Stimulated activated naive CD8-positive, alpha-beta T cell treated with anti-CD3 and anti-CD28 coated beads, Interleukin-15, Interleukin-2, amounts not matched to agents 100 U/mL and 50 U/mL, for 24 hours (primary cell): ENCODE measurements at regions not wholly inside any gene's neighbourhood (a gene's known extent, or its start where the extent isn't known, plus 50 kb on each side); places are given as distances from the start of the nearest gene placed in this dataset.

Experiments
- ATAC-seq: fragments of 150-1000 bp; cut with Tn5 transposase; one replicate; pipeline ENCODE4 v1.10.0; 2021
- DNase-seq: peaks from one replicate; pipeline ENCODE4 v3.0.0; 2021

DNA sequence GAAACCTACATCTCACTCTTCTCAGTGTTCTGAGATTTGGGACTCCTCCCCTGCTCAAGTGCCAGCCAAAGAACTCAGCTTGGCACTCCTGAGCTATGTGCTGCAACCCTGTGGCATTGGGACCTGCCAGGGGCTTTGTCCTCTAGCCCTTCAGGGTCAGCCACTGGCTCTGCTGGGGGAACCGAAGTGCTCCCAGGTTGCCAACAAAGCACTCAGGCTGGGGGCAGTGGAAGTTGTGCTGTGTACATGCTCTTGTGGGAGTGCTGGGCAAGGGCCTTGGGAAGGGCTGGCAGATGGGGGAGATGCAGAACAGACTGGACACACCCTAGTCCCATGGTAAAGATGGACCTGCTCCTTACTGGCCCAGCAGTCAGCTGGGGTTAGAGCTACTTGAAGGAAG, 498.6 kb downstream of the CAAP1 start:
- ATAC-seq, result no peak

DNA sequence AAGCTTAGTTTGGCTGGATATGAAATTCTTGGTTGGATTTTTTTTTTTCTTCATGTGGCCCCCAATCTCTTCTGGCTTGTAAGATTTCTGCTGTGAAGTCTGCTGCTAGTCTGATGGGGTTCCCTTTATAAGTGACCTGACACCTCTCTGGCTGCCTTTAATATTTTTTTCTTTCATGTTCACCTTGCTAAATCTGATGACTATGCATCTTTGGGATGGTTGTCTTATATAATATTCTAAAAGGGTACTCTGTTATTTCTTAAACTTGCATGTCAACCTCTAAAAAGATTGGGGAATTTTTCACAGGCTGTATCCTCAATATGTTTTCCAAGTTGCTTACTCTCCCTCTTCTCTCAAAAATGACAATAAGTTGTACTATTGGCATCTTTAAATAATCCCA, 500.0 kb downstream of the CAAP1 start:
- DNase-seq, result no peak
- ATAC-seq, result no peak

More for the DNA sequence above, 498.6 kb downstream of the CAAP1 start:
- DNase-seq, result no peak

DNA sequence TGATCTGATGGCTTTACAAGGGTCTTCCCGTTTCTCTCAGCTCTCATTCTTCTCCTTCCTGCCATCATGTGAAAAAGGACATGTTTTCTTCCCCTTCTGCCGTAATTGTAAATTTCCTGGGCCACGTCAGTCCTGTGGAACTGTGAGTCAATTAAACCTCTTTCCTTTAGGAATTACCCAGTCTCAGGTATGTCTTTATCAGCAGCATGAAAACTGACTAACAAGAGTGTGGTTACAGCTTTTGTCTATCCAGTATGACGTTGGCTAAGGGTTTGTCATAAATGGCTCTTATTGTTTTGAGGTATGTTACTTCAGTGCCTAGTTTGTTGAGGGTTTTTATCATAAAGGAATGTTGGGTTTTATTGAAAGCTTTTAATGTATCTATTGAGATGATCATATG, 501.6 kb downstream of the CAAP1 start:
- ATAC-seq (no peak), DNase-seq (no peak)

DNA sequence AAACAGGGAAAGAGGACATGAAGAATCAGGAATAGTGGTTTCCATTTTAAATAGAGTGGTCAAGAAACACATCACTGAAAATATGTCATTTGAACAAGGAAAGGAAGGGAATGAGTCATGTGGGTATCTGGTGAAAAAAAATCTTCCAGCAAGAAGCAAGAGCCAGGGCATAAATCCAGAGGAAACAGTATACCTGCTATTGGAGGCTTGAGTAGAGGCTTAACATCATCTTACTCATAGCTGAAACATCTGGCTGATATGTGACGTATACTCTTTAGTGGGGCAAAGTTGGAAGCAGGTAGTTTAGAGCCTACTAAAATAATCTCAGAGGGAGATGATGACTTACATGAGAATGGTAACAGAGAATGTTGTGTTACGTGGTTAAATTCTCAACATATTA, 517.2 kb downstream of the CAAP1 start:
- no peak for DNase-seq
- ATAC-seq, result no peak

DNA sequence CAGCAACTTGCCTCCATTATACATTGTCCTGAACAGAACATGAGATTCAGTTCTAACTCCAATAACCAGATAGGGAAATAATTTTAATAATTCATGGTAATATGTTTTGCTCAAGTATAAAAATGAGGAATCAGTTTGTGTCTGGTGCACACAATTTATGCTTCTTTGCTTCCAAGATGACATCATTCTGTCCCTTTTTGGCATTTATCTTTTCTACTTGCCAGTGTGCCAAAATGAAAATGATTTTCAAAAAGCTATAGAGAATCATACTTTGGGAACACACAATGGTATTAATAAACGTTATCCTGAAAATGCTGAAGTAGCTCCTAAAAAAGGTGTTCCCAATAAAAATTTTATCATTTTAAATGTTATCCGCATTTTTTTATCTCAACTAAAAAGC, 519.0 kb downstream of the CAAP1 start:
- DNase-seq, result no peak
- ATAC-seq, result no peak

DNA sequence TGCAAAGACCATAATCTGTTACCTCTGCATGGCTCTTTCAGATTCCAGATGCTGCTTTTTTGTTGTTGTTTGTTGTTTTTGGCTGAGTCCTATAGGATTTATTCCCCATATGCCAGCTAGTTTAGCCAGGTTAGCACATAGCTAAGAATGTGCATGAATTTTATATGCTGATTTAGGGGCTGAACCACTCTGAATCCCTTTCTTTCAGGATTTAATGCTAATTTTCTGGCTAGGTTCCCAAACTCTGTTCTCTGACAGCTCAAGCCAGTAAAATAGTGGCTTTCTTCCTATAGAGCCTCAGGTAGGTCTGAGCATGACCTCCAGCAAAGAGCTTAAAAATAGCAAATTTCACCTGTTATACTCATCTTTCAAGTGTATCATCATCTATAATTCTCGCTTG, 521.4 kb downstream of the CAAP1 start:
- ATAC-seq (no peak), DNase-seq (no peak)

DNA sequence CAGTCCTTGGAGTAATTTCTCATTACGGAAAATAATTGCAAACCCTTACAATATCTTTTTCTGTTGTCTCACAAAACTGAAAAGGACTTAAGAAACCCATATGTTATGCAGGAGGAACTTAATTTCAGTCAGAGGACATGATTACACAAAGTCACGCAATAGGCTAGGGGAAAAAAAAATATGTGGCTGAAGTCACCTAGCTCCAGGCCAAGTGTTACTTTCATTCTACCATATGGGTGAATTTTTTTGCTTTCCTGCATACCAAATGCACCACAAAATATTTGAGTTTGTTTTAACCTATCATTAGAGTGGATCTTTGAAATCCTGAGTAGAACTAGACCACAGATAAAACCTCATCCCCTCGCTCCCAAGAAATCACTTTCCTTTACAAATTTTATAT, 523.5 kb downstream of the CAAP1 start:
- DNase-seq (no peak), ATAC-seq (no peak)

DNA sequence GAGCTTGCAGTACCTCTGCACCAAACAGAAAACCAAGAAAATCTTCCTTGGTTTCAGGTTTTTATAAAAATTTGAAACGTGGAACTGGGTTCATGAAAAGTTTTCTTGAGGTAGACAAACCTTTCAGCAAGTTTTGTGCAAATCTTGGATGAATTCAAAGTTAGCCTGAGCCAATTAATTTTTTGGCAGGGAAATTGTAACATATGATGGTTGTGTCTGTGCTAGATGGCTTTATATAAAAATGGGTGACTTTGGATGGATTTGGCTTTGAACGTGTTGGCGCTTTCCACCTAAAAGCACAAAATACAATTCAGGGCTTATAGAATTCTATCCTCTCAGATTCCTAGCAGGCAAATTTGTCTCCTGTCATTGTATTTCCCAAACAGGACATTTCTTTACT, 524.4 kb downstream of the CAAP1 start:
- ATAC-seq (no peak), DNase-seq (no peak)

DNA sequence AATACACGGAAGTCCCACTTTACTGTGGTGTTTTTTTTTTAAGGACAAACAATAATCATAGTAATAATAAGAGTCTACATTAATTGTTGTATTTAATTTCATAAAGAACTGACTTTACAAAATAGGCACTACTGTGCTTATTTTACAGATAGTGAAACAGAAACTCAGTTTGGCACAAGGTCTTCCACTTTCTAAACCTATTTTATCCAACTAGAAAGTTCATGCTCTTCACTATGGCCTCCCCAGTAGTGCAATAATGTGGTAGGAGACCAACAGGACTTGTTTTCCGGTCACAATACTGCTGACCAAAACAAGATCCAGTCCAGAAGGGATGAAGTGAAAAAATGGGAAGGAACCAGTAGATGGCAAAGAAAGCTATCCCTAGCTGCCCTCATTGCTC, 531.6 kb downstream of the CAAP1 start:
- ATAC-seq, result no peak
- no peak for DNase-seq

DNA sequence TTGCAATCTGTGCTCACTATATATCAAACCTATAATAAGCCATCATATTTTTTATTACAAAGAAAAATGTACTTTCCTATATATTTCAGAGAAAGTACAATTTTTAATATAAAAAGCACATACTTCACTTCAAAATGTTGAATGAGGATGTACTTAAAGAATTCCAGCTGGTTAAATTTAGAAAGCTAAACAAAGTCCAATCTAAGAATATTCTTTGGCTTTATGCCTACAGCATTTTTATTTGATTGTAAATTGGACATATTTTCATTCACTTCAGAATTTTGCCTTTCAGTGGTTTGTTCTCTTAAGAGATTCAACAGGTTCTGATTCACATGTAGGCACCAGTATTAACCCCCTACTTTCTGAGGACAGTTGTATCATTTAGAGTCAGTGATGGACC, 533.8 kb downstream of the CAAP1 start:
- ATAC-seq (no peak), DNase-seq (no peak)

DNA sequence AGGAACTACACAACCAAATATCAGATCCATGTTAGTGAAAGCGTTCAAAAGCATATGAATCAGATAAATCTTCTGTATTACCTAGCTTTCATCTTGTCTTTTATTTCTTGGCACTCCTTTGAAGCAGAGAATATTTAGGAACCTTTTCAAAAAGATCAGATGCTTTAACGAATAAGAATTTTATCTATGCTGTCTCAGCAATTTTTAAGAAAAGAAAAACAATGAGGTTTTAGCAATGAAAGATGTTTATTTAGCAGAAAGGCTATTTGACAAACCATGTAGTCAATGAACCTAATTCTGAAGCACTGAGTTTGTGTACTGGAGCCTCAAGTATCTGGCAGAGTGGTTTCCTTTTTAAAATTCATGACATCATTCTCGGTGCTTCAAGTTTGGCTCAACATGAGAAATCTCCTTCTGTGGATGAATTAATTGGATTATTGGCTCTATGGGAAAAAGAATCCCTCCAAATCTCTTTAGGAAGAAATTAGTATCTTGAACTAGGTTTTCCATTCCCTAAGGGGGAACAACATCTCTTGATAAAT, 534.7 kb downstream of the CAAP1 start:
- no peak for ATAC-seq
- no peak for DNase-seq

DNA sequence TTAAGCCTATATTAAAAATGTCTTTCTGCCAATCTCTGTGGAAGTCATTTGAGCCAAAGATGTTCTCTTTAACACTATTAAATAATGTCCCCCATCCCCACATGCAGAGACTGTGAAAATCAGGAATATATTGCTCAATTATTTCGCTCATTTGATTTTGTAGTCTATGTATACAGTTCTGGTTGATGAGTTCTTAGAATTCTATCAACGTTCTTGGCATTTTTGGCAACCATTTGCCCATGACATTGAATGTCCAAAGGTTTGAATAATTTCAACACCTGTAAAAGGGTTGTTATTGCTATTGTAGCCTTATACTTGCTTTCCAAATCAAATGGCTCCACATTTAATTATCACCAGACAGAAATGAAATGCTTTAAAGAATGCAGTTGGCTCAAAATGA, 536.1 kb downstream of the CAAP1 start:
- no peak for DNase-seq
- no peak for ATAC-seq

DNA sequence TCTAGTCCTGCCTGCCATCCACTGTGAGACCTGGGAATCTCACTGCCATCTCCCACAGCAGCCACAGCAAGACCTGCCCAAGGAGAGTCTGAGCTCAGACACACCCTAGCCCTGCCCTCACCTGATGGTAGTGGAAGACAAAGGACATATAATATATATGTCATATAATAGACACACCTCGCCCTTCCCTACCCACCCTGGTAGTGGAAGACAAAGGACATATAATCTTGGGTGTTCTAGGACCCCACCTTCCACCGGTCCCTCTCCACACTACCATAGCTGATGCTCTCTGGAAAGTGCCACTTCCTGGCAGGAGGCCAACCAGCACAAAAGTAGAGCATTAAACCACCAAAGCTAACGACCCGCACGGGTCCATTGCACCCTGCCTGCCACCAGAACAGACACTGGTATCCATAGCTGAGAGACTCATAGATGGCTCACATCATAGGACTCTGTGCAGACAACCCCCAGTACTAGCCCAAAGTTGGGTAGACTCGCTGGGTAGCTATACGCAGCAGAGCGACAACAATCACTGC, 545.6 kb downstream of the CAAP1 start:
- DNase-seq (no peak), ATAC-seq (no peak)

DNA sequence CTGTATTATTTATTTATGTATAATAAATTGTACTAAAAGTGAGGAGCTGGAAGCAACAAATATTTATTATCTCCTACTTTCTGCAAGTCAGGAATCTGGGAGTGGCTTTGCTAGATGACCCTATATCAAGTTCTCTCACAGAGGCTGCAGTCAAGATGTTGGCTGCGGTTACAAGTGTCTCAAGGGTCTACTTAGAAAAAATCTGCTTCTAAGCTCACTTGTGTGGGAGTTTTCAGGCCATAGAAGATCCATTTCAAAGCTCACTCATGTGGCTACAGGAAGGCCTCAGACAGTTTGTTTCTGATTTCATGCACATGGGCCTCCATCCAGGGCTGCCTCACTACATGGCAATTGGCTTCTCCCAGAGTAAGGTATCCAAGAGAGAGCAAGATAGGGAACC, 551.1 kb downstream of the CAAP1 start:
- DNase-seq (no peak), ATAC-seq (no peak)

DNA sequence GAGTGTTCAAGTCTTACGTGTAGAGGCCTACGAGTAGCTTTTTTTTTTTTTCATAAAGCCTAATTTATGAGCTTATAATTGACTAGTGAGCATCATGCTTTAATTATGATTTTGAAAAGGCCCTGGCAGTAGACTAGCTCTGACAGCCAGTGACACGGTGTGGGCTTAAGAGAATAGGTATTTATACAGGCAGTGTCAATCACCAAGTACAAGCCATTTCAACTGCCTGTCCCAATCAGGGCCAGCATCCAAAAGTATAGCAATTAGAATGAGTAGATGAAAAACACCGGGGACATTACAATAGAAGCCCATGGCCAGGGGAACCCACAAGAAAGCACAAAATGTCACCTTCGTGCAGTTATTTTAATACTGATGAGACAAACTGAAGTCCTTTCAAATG, 552.8 kb downstream of the CAAP1 start:
- DNase-seq (no peak), ATAC-seq (no peak)

DNA sequence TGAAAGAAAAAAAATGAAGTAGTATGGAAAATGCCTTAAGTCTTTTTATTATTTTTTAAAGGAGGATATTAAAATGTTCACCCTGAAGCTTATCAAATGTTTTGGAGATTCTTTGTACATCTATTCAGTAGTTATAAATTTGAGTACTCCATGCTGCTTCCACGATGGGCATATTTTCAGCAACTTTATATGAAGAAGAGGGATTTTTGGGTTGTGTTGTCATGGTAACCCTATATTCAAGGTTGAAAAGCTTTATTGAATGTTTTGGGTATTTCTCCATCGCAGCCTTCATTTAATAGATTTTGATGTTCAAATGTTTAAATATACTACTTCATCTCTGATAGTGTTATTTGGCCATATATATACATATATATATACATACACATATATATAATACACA, 557.5 kb downstream of the CAAP1 start:
- ATAC-seq (no peak), DNase-seq (no peak)

DNA sequence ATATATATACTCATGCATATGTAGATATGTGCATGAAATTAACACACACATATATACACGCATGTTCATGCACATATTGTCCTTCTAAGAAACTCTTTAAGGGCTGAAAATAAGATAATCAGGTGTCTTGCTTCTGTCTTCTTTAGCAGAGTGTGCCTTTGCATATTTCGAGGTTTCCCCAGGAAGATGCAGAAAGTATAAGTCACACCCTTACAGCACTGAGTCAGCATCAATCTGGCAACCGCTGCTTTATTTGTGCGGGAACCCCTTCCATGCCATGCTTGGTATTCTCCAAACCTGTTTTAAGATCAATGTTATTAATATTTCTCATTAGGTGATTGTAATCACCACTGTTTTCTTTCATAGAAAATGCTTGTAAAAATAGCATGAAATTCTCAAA, 557.9 kb downstream of the CAAP1 start:
- DNase-seq, result no peak
- ATAC-seq, result no peak

DNA sequence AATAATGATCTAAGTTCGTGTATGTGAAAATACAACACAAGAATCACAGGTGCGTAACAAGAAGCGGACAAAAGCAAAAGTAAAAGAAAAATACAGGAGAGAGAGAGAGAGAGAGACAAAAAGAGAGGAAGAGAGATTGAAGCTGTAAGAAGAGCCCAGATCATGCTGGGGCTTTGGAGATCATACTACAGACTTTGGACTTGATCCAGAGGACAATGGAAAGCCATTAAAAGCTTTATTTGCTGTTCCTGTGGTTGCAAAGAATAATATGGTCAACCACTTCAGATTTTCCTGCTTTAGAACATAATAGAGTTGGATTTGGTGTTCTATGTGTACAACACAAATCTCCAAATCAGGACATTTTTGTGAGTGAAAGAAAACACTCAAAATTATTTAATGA, 561.4 kb downstream of the CAAP1 start:
- ATAC-seq, result no peak
- DNase-seq, result no peak

DNA sequence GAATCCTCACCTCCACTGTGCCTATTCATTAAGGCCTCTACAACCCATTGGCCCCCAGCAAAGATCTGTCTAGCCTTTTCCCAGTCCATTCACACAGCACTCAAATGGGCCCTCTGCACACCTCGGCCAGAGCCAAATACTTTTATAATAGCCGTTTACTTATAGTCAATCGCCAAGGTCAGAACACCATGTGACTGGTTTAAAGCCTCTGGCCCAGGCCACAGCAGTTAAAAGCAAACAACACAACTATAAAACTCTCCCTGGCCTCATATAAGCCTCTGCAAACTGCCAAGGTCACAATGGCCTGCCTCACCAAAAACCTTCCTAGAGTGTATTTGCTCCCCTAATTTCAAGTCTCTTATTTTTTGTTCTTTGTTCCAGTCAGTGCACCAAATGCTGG, 562.6 kb downstream of the CAAP1 start:
- no peak for ATAC-seq
- no peak for DNase-seq

DNA sequence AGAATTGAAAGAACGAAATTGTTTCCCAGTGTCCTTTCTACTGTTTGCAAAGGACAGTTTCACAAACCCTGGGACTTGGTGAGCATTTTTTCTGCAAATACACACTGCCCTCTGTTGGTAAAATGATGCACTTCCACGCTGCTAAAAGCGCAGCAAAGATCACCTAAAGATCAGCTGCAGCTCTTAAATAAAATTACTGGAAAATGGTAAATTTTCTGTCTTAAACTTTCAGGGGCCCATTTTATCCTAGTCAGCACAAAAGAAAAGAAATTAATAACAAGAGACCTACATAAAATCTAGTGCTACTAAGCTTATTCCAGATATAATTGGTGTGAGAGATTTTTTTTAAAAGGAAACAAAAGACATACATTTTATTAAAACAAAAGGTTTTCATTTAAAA, 566.0 kb downstream of the CAAP1 start:
- no peak for ATAC-seq
- DNase-seq, result peak; percentile 4

DNA sequence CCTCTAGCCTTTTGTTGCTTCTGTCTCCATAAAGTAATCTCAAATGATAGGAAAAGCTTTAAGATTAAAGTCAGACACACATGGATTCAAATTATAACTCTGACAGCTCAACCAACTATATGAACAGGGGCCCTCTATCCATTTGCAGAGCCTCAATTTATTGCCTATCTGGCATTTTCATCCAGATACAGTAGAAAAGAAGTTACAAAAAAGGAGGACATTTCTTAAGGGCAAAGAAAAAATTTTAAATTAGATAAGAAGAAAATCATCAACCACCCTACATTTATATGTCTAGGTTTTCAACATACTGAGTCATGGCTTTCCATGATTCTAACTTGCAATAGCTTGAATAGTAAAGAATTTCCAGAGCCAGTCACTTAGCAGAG, 567.2 kb downstream of the CAAP1 start:
- ATAC-seq (no peak), DNase-seq (no peak)

DNA sequence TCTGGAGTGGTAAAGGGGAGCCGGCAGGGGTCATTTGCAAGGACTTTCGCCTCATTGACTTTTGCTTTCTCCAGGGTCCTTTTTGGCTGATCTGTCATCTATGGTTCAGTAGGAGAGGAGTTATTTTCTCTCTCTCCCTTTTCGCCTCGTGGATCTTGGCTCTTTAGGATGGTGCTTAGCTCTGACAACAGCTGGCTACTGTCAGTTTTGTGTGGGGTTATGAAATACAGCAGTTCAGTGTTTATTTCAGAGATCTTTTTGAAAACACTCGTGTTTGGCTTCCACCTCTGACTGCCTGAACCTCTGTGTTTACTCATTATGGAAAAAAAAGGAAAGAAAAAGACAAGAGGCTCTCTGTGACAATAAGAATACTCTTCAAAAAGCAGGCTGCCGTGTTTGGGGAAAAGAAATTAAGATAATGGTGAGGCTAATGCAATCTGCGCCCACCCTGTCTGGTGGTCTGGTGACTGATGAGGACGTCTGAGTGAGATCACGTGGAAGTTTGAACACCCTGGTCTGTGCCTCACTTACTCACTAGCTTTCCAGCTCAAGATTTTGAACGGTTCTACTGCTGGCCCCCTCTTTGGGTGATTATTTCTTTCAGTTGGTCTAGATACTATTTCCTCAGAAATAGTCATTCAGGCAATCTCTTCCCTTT, 567.7 kb downstream of the CAAP1 start:
- no peak for DNase-seq
- ATAC-seq, result no peak

DNA sequence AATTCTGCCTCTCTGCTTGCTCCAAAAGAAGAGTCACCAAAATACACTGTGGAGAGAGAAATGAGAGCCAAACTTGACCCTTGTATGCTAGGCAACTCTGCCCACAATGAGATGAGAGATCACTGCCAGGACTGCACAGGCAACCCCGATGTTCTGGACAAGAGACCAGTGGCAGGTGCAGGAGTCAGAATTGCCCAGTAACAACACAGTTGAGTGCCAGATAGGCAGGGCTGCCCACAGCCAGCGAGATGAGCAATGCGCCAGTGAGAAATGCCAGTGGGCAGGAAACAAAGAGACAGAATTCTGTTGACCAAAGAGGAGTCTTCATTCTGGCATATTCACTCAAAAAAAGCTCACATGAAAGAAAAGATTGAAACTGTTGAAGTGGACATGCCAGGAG, 570.7 kb downstream of the CAAP1 start:
- no peak for DNase-seq
- no peak for ATAC-seq

DNA sequence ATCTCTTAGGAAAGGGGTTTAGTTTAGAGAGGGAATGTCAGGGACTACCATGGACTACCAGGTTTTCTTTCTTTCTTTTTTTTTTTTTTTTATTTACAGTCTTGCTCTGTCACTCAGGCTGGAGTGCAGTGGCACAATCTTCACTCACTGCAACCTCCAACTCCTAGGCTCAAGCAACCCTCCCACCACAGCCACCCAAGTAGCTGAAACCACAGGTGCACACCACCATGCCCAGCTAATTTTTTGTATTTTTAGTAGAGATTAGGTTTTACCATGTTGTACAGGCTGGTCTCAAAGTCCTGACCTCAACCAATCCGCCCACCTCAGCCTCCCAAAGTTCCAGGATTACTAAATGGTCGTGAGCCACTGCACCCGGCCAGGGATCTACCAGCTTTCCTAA, 572.7 kb downstream of the CAAP1 start:
- DNase-seq (no peak), ATAC-seq (no peak)

DNA sequence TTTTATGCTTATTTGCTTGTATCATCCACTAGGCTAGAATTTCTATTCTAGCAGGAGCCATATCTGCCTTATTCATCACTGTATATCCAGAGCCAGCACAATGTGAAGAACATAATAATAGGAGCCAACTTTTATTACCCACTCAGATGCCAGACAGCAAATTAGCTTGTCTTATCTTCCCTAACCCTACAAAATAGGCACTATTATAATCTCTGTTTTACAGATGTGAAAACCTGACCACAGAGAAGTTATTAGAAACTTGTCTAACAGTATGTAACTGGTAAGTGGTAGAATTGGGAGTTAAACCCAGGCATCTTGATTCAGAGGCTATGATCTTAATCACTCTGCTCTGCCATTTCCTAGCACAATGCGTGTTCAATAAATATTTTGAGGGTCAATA, 579.5 kb downstream of the CAAP1 start:
- ATAC-seq (no peak), DNase-seq (no peak)
